ENCODE measurements at regions not wholly inside any gene's neighbourhood (a gene's known extent, or its start where the extent isn't known, plus 50 kb on each side); places are given as distances from the start of the nearest gene placed in this dataset.

GRCh38 chr2:36178384-36178783 lies 177.2 kb upstream of the CRIM1 start:
- Mint-ChIP-seq H3K36me3 (no peaks in the 10 kb centered on the region), H3K27me3 (no peaks in the 10 kb centered on the region)

GRCh38 chr2:36177282-36177681 lies 178.3 kb upstream of the CRIM1 start:
- Mint-ChIP-seq H3K27ac (no peak overlapping the region), H3K4me3 (no peak overlapping the region), H3K4me1 (ENCODE audit: unreplicated experiment) (peaks cover 27% of the 10 kb centered on the region), H3K27me3 (no peaks in the 10 kb centered on the region), H3K36me3 (no peaks in the 10 kb centered on the region), H3K9me3 (no peaks in the 10 kb centered on the region)
- no peak for DNase-seq (ENCODE audit: extremely low spot score, unreplicated experiment)
- TF ChIP-seq, protein P1, sequence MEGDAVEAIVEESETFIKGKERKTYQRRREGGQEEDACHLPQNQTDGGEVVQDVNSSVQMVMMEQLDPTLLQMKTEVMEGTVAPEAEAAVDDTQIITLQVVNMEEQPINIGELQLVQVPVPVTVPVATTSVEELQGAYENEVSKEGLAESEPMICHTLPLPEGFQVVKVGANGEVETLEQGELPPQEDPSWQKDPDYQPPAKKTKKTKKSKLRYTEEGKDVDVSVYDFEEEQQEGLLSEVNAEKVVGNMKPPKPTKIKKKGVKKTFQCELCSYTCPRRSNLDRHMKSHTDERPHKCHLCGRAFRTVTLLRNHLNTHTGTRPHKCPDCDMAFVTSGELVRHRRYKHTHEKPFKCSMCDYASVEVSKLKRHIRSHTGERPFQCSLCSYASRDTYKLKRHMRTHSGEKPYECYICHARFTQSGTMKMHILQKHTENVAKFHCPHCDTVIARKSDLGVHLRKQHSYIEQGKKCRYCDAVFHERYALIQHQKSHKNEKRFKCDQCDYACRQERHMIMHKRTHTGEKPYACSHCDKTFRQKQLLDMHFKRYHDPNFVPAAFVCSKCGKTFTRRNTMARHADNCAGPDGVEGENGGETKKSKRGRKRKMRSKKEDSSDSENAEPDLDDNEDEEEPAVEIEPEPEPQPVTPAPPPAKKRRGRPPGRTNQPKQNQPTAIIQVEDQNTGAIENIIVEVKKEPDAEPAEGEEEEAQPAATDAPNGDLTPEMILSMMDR (conservative IDR thresholded peaks at IDR 0.05): no peak

More at GRCh38 chr2:36178384-36178783, 177.2 kb upstream of the CRIM1 start:
- Mint-ChIP-seq H3K9me3 (no peaks in the 10 kb centered on the region), H3K27ac (no peak overlapping the region), H3K4me3 (no peak overlapping the region), H3K4me1 (ENCODE audit: unreplicated experiment) (peaks cover 20% of the 10 kb centered on the region)
- TF ChIP-seq, protein P1 (conservative IDR thresholded peaks at IDR 0.05): no peak
- DNase-seq (ENCODE audit: extremely low spot score, unreplicated experiment): no peak

DNA sequence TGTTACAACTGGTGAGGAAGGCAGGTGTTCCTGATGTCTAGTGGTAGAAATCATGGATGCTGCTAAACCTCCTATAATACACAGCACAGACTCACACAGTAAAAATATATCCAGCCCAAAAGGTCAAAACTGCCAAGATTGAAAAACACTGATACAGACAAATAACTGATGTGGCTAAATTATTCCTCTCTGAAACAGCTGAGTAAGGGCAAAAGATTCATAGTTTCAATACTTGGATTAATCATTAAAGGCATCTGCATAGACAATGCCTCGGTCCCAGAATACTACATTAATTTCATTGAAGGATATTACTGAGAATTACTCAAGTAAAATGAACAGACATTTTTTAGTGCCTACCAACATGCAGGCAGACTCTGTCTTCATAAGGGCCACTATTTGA lies 180.7 kb upstream of the CRIM1 start:
- no peaks in the 10 kb centered on the region for H3K9me3 Mint-ChIP-seq
- DNase-seq (ENCODE audit: extremely low spot score, unreplicated experiment): no peak

GRCh38 chr2:36173760-36174404 lies 181.7 kb upstream of the CRIM1 start:
- H3K27me3 Mint-ChIP-seq: no peaks in the 10 kb centered on the region
- peaks cover 33% of the 10 kb centered on the region for H3K4me1 Mint-ChIP-seq (ENCODE audit: unreplicated experiment)
- H3K36me3 Mint-ChIP-seq: no peaks in the 10 kb centered on the region
- no peak overlapping the region for H3K4me3 Mint-ChIP-seq
- TF ChIP-seq, protein P1 (conservative IDR thresholded peaks at IDR 0.05): no peak
- H3K9me3 Mint-ChIP-seq: no peaks in the 10 kb centered on the region
- no peak for DNase-seq (ENCODE audit: extremely low spot score, unreplicated experiment)
- no peak overlapping the region for H3K27ac Mint-ChIP-seq

More for the DNA sequence above, 180.7 kb upstream of the CRIM1 start:
- H3K27ac Mint-ChIP-seq: no peak overlapping the region
- TF ChIP-seq, protein P1 (conservative IDR thresholded peaks at IDR 0.05): no peak
- H3K27me3 Mint-ChIP-seq: no peaks in the 10 kb centered on the region
- H3K4me1 Mint-ChIP-seq (ENCODE audit: unreplicated experiment): peaks cover 33% of the 10 kb centered on the region
- no peaks in the 10 kb centered on the region for H3K36me3 Mint-ChIP-seq
- no peak overlapping the region for H3K4me3 Mint-ChIP-seq

- H3K27me3 Mint-ChIP-seq: no peaks in the 10 kb centered on the region
- H3K4me1 Mint-ChIP-seq (ENCODE audit: unreplicated experiment): peaks cover 33% of the 10 kb centered on the region
- no peak overlapping the region for H3K27ac Mint-ChIP-seq
- H3K9me3 Mint-ChIP-seq: no peaks in the 10 kb centered on the region
- H3K4me3 Mint-ChIP-seq: peak overlapping the region; percentile 46
- H3K36me3 Mint-ChIP-seq: no peaks in the 10 kb centered on the region
- DNase-seq (ENCODE audit: extremely low spot score, unreplicated experiment): no peak
- TF ChIP-seq, protein P1 (conservative IDR thresholded peaks at IDR 0.05): no peak
Observed at GRCh38 chr2:36172824-36173223, 182.8 kb upstream of the CRIM1 start.
